ENCODE measurements at regions not wholly inside any gene's neighbourhood (a gene's known extent, or its start where the extent isn't known, plus 50 kb on each side); places are given as distances from the start of the nearest gene placed in this dataset.

GRCh38 chr19:31583148-31583547 is 233.9 kb upstream of the TSHZ3 start:
- TF ChIP-seq POLR2A (IDR thresholded peaks at IDR 0.05) = no peak
- TF ChIP-seq CTCF (IDR thresholded peaks at IDR 0.05) = no peak

All from transverse colon (tissue), 3 donors.